Thyroid gland (tissue), 4 donors: ENCODE measurements at regions not wholly inside any gene's neighbourhood (a gene's known extent, or its start where the extent isn't known, plus 50 kb on each side); places are given as distances from the start of the nearest gene placed in this dataset.

Experiments used
- DNase-seq, 2 donors: peaks; one replicate each; pipeline ENCODE4 v3.0.0-alpha.2; 2019
- H3K27ac ChIP-seq, 3 donors: fragments of 200-600 bp; sonication (generic); 1 replicate in 2 of 3; 2 replicates in 1 of 3; pipeline ENCODE4 v1.5.1; 2016 to 2019; ENCODE audit warnings: mild to moderate bottlenecking in 1 of 3, moderate library complexity in 1 of 3
- H3K27me3 ChIP-seq: fragments of 200-600 bp; sonication (generic); one replicate; pipeline ENCODE4 v1.5.1; 2019
- H3K36me3 ChIP-seq, 2 donors: fragments of 200-600 bp; sonication (generic); one replicate each; pipeline ENCODE4 v1.5.1; 2016 to 2019
- H3K4me1 ChIP-seq, 2 donors: fragments of 200-600 bp; sonication (generic); one replicate each; pipeline ENCODE4 v1.5.1; 2017 to 2019
- H3K4me3 ChIP-seq, 3 donors: fragments of 200-600 bp; sonication (generic); replicated peaks in 1 of 3; 1 replicate in 2 of 3; 2 replicates in 1 of 3; pipeline ENCODE4 v1.5.1; 2016; ENCODE audit warnings: mild to moderate bottlenecking in 1 of 3
- H3K9me3 ChIP-seq: fragments of 200-600 bp; sonication (generic); one replicate; pipeline ENCODE4 v1.5.1; 2017
- POLR2A ChIP-seq, 2 donors: fragments of 450-650 bp; IDR thresholded peaks; one replicate each; pipeline ENCODE4 v1.6.1; 2017; ENCODE audit warnings: antibody characterized with exemption in 2 of 2, mild to moderate bottlenecking in 2 of 2, moderate library complexity in 1 of 2
- WGBS, 2 donors: methylation state at CpG; one replicate each; pipeline ENCODE4 v1.1.5; 2017; 5-methylcytosine and 5-hydroxymethylcytosine counted together
- intact Hi-C: fragments of 100-400 bp; cut with DNase I; formaldehyde crosslinking; loops from one replicate; pipeline ENCODE4 v1.15.1; 2023
- TF ChIP-seq, protein P1 (sequence below), 6 experiments: fragments of 200-600 bp in 3 of 6; fragments of 450-650 bp in 3 of 6; sonication (generic) in 3 of 6; IDR thresholded peaks; one replicate each; pipeline ENCODE4 v1.5.1; 2016 to 2019; ENCODE audit warnings: antibody characterized with exemption in 6 of 6, mild to moderate bottlenecking in 2 of 6, inconsistent platforms in 1 of 6, moderate library complexity in 1 of 6

DNA sequence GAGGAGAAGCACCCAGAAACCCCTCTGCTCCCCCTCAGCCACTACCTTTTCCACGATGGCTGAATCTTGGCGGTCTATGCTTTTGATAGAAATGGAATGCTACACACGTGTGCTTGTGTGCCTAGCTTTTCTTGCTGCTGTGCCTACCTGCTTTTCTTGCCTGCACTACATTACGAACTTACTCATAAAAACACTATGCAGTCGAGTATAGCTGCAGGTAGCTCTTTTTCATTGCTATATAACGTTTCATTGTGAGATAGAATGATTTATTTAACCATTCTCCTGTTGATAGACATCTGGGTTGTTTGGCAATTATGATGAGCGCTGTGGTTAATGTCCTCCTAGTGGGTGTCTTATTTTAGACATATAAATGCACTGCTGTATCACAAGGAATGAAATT lies 67.9 kb upstream of the NCOR2 start:
- Histone ChIP-seq H3K4me1 (no peaks in the 10 kb centered on the region), H3K27me3 (no peaks in the 10 kb centered on the region), H3K9me3 (no peaks in the 10 kb centered on the region), H3K4me3 (no peak overlapping the region), H3K27ac (no peak overlapping the region), H3K36me3 (no peaks in the 10 kb centered on the region)
- WGBS, 2 donors: 93 to 96% methylated on average over 7 of the region's 7 CpGs
- TF ChIP-seq, protein P1, sequence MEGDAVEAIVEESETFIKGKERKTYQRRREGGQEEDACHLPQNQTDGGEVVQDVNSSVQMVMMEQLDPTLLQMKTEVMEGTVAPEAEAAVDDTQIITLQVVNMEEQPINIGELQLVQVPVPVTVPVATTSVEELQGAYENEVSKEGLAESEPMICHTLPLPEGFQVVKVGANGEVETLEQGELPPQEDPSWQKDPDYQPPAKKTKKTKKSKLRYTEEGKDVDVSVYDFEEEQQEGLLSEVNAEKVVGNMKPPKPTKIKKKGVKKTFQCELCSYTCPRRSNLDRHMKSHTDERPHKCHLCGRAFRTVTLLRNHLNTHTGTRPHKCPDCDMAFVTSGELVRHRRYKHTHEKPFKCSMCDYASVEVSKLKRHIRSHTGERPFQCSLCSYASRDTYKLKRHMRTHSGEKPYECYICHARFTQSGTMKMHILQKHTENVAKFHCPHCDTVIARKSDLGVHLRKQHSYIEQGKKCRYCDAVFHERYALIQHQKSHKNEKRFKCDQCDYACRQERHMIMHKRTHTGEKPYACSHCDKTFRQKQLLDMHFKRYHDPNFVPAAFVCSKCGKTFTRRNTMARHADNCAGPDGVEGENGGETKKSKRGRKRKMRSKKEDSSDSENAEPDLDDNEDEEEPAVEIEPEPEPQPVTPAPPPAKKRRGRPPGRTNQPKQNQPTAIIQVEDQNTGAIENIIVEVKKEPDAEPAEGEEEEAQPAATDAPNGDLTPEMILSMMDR (IDR thresholded peaks at IDR 0.05): no peak
- TF ChIP-seq POLR2A (IDR thresholded peaks at IDR 0.05): no peak
- DNase-seq: no peak
- intact Hi-C loops: no loop called here

DNA sequence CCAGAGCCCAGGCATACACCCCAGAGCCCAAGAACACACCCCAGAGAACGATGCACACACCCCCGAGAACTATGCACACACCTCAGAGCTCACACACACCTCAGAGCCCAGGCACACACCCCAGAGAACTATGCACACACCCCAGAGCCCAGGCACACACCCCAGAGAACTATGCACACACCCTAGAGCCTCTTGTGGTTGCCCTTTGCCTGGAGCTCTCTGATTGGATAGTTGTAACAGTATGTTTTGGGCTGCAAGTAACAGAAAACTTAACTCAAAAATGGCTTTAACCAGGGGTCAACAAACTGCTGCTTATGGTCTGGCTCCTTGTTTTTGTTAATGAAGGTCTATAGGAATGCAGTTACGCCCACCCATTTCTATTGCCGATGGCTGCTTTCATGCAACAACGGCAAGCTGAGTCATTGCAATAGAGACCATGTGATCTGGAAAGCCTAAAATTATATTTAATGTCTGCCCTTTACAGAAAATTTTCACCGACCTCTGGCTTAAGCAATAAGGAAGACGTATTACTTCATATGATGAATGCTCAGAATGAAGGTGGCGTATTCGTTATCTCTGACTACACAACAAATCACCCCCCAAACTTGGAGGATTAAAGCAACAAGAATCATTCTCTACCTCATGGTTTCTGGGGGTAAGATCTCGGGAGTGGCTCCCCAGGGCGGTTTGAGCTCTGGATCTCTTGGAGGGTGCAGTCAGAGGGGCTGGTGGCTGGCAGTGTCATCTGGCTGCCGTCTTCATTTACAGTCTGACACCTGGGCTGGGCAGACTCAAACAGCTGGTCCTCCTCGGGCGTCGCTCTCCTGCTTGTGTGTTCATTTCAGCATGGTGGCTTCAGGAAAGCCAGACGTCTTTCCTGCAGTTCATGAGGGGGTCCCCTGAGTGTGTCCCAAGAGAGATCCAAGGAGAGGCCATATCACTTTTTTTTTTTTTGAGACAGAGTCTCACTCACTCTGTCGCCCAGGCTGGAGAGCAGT lies 66.3 kb upstream of the NCOR2 start:
- DNase-seq: no peak
- Histone ChIP-seq H3K4me1 (no peaks in the 10 kb centered on the region), H3K9me3 (no peaks in the 10 kb centered on the region), H3K27ac (no peak overlapping the region), H3K36me3 (no peaks in the 10 kb centered on the region), H3K27me3 (no peaks in the 10 kb centered on the region), H3K4me3 (no peak overlapping the region)
- no peak for TF ChIP-seq POLR2A (IDR thresholded peaks at IDR 0.05)
- TF ChIP-seq, protein P1 (IDR thresholded peaks at IDR 0.05): no peak
- intact Hi-C loops: no loop called here
- WGBS, 2 donors: 85% methylated on average over 15 to 17 of the region's 17 CpGs

DNA sequence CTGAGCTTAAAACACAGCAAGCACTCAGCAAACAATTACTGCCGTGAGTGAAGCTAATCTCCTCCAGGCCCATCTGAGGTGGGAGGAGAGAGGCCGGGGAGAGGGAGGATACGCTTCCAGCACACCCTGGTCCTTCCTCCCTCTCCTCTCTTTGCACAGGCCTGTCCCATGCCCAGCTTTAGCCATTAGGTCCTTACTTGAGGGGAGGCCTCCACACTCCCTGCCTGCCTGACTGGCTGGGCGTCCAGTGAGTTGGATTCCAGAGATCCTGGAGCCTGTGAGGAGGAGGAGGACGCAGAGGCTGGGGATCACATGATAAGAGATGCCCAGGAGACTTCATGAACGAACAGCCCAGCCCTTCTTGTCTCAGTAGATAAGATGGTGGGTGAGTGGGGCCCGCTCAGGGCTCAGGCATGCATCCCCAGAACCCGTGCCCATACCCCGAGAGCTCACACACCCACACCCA lies 65.1 kb upstream of the NCOR2 start:
- TF ChIP-seq, protein P1 (IDR thresholded peaks at IDR 0.05): no peak
- no peak for TF ChIP-seq POLR2A (IDR thresholded peaks at IDR 0.05)
- Histone ChIP-seq H3K27me3 (no peaks in the 10 kb centered on the region), H3K36me3 (no peaks in the 10 kb centered on the region), H3K9me3 (no peaks in the 10 kb centered on the region), H3K4me1 (no peaks in the 10 kb centered on the region), H3K4me3 (no peak overlapping the region), H3K27ac (no peak overlapping the region)
- intact Hi-C loops: no loop called here
- no peak for DNase-seq
- 76 to 90% methylated on average over 5 to 7 of the region's 9 CpGs for WGBS, 2 donors

DNA sequence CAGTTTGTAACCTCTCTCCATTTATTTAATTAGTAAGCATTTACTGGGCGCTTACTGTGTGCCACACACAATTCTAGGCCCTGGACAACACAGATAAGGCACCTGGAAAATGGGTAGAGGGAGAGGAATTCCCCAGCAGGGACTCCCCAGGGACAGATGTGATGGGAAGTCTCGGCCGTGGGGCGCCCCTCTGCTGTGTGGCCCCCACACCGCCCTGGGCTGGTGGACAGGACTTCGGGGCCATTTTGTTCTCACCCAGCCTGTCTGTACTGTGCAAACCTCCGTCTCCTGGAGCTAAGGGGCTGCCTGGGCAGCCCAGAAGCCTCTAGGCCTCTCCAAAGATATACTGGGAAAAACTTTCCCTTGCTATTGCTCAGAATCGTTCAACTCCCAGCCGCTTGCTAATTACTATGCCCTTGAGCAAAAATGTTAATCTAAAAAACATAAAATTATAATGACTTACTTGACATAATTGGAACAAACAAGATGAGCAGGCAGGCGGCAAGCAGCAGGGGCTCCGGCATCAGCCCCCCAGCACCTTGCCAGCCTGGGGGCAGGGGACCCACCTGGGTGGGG lies 64.4 kb upstream of the NCOR2 start:
- 86 to 94% methylated on average over 11 of the region's 11 CpGs for WGBS, 2 donors
- H3K4me3 ChIP-seq: no peak overlapping the region
- H3K36me3 ChIP-seq: no peaks in the 10 kb centered on the region
- DNase-seq: no peak
- H3K9me3 ChIP-seq: no peaks in the 10 kb centered on the region
- H3K27me3 ChIP-seq: no peaks in the 10 kb centered on the region
- H3K27ac ChIP-seq: no peak overlapping the region
- peaks cover 0 to 4% of the 10 kb centered on the region in 2 donors for H3K4me1 ChIP-seq
- TF ChIP-seq, protein P1 (IDR thresholded peaks at IDR 0.05): no peak
- no peak for TF ChIP-seq POLR2A (IDR thresholded peaks at IDR 0.05)
- intact Hi-C loops: no loop called here
